ENCODE measurements at regions not wholly inside any gene's neighbourhood (a gene's known extent, or its start where the extent isn't known, plus 50 kb on each side); places are given as distances from the start of the nearest gene placed in this dataset.

DNA sequence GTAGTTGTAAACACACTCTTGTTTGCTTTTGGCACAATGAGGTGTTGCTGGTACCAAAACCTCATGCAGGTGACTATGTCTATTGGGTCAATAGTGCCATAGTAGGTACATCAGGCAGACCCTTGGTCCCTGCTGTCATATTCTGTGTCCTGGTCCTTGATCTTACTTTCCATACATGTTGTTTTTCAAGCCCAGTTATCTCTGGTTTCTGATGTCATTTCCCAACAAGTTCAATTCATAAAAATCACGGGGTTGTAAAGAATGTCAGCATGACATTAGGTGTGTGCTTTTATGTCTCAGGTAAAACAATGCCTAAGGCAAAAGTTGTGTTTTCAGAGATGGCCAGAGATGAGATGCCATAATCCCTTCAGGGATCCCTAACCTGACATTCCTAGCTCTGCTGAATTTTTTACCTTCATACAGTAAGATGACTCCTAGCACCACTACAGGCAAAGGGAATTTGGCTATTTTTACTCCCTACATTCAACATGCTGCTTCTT is 390.3 kb upstream of the PKN2 start:
- TF ChIP-seq, protein P1, sequence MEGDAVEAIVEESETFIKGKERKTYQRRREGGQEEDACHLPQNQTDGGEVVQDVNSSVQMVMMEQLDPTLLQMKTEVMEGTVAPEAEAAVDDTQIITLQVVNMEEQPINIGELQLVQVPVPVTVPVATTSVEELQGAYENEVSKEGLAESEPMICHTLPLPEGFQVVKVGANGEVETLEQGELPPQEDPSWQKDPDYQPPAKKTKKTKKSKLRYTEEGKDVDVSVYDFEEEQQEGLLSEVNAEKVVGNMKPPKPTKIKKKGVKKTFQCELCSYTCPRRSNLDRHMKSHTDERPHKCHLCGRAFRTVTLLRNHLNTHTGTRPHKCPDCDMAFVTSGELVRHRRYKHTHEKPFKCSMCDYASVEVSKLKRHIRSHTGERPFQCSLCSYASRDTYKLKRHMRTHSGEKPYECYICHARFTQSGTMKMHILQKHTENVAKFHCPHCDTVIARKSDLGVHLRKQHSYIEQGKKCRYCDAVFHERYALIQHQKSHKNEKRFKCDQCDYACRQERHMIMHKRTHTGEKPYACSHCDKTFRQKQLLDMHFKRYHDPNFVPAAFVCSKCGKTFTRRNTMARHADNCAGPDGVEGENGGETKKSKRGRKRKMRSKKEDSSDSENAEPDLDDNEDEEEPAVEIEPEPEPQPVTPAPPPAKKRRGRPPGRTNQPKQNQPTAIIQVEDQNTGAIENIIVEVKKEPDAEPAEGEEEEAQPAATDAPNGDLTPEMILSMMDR (IDR thresholded peaks at IDR 0.05): no peak
- no peak for TF ChIP-seq POLR2A (IDR thresholded peaks at IDR 0.05)

Measured in body of pancreas (tissue), 4 donors.